Left colon (tissue), 2 donors: ENCODE measurements at regions not wholly inside any gene's neighbourhood (a gene's known extent, or its start where the extent isn't known, plus 50 kb on each side); places are given as distances from the start of the nearest gene placed in this dataset.
"Not testable (repeated sequence)": the region's sequence is repeated elsewhere in the genome, so short reads cannot be mapped to it uniquely, and the experiment has no call there.

ENCODE experiments used
- ATAC-seq: fragments of 200-7000 bp; cut with Tn5 transposase; one replicate; pipeline ENCODE4 v1.9.1; 2020; ENCODE audit warnings: mild to moderate bottlenecking, moderate library complexity
- DNase-seq, 2 donors: peaks; one replicate each; pipeline ENCODE4 v3.0.0-alpha.2; 2020
- intact Hi-C, 2 donors: fragments of 100-400 bp; cut with DNase I in 1 of 2; cut with micrococcal nuclease in 1 of 2; formaldehyde crosslinking; loops; one replicate each; pipeline versions ENCODE4 v1.11.2 to v1.14.0; 2022; cut with DNase I, micrococcal nuclease
- donor health status: DM: no; HTN: no; CAD: no.
- donor health status: DM: yes; HTN: yes; CAD: no.

DNA sequence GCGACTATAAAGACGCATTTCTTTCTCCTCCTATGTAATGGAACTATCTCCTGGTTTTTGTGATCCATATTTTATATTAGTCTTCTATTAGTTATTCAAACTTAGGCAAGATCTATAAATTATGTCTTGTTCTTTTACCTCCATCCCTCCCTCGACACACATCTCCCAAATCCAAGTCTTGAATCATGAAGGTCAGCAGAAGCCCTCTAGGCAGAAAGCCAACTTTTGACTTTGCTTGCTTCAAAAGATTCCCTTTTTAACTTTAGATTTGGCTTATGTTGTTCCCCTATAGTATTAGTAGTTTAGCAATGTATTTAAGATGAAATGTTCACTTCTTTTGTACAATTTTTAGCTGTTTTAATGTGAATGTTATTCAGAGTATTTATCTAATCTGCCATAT is 689.8 kb downstream of the SLC6A15 start:
- ATAC-seq: no peak
- intact Hi-C loops: no loop called here
- no peak for DNase-seq

GRCh38 chr12:84218406-84218805 is 694.2 kb downstream of the SLC6A15 start:
- no peak for DNase-seq
- intact Hi-C loops: no loop called here
- ATAC-seq: no peak

- intact Hi-C loops: no loop called here
- no peak for ATAC-seq
- DNase-seq: no peak
Observed at GRCh38 chr12:84201976-84202375, 710.6 kb downstream of the SLC6A15 start.

DNA sequence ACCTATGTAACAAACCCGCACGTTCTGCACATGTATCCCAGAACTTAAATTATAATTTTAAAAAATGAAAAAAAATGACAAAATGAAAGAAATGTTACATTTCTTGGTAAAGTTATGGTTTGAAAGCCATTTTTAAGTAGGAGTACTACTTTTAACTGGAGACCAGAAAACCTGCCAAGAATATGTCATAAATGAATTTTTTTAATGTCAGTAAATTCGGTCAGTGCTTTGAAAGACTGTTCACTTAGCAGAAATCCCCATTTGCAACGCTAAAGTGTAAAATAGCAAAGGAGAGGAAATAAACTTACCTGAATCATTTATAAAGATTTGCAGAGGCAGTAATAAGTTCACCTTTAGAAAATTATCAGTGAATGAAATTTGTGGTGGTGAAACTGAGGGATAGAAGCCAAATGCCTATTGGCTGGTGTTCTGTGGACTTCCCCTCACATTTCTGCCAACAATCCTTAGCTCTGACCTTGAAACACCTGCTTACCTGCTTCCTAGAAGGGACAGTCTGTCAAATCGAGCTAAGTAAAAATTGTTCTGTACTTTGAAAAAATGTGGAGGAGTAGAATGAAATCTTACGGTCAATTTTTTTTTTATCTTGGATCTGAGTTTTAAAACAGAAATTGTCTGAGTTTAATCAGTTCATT is 714.2 kb downstream of the SLC6A15 start:
- intact Hi-C loops: no loop called here
- ATAC-seq (no peak), DNase-seq (no peak)

GRCh38 chr12:84191779-84192178 is 720.8 kb downstream of the SLC6A15 start:
- intact Hi-C loops: no loop called here
- ATAC-seq (no peak), DNase-seq (no peak)

DNA sequence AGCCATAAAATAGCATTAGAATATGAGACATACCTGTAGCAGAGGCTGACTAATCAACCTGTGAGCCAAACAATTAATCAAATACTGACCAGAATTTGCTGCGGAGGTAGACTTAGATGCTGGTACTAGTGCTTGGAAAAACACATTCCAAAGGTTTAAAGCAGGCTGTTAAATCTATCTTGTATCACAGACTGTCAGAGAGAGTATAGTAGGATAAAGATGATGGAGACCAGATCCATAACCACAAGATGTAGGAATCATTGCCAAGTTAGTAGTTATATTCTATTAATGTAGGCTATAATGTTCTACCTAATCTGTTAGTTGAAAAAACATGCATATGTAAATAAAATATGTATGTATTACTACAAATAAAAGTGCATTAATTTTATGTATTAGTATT is 726.2 kb downstream of the SLC6A15 start:
- intact Hi-C loops: no loop called here
- DNase-seq (no peak), ATAC-seq (no peak)

- intact Hi-C loops: no loop called here
- no peak for DNase-seq
- no peak for ATAC-seq
Observed at GRCh38 chr12:84183576-84183975, 729.0 kb downstream of the SLC6A15 start.

DNA sequence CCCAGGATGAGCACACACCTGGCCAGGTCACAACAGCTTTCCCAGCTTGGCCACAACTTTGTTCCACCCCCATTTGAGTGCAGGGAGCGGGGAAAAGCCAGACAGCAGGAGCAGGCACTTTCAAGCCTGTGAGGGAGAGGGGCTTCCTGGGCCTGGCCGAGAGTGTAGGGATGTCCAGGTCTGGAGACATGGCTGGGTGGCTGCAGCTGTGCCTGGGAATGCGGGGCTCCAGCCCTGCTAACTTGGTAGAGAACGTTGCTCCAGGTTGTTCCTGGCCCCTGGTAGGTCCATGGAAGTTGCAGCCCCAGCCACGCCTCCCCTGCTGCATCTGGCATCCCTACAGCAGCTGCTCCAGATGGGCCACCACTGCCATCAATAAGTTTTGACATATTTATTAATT is 738.5 kb downstream of the SLC6A15 start:
- DNase-seq (no peak), ATAC-seq (no peak)
- intact Hi-C loops: no loop called here

DNA sequence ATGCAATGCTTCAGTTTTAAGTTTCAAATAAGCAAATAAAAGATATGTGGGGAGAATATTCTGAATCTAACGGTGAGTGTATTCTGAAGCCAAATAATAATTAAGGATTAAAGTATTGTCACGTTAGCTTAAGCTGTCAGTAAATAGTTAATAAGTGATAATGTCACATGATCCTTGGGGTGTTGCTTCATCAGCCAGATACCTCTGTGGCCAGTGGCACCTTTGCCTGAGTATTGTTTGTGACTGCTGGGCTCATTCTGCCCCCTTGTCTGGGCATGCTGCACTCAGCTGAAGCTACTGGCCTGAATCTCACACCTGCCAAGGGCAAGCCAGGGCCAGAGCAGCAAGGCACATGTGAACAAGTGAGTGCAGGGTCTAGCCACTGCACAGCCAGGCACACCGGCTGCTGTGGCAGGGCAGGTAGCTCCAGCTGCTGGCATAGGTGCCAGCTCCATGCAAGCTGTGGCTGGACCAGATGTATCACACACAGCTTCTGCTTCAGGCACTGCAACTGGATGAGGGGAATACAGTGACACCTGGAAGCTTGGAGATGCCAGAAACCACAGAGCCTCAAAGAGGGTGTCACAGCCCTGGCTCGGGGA is 739.7 kb downstream of the SLC6A15 start:
- DNase-seq (no peak), ATAC-seq (no peak)
- intact Hi-C loops: no loop called here

- no peak for DNase-seq
- ATAC-seq: no peak
- intact Hi-C loops: no loop called here
Observed at GRCh38 chr12:84166812-84167211, 745.8 kb downstream of the SLC6A15 start.

DNA sequence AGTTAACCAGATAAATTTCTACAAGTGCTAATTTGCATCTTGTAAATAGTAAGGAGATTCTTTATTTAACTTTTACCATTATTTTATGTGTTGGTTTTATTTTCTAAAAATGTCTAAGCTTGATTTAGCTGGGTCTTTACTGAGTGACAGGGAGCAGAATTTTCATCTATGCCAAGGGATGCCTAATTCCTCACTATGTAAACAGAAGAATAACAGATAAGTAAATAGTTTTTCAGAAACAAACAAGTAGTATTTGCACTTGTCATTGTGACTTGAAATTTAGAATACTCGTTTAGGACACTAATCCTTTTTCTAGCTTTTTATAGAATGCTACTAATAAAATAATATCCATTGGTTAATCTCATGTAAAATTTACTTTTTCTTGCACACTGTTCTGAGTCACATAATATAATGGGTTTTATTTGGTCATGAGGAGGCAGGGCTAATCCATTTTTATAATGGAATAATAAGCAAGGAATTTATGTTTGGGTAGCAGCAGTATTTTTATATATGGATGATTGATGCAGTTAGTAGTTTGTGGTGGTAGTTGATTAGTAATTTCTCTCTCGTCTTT is 746.5 kb downstream of the SLC6A15 start:
- ATAC-seq: no peak
- intact Hi-C loops: no loop called here
- no peak for DNase-seq

DNA sequence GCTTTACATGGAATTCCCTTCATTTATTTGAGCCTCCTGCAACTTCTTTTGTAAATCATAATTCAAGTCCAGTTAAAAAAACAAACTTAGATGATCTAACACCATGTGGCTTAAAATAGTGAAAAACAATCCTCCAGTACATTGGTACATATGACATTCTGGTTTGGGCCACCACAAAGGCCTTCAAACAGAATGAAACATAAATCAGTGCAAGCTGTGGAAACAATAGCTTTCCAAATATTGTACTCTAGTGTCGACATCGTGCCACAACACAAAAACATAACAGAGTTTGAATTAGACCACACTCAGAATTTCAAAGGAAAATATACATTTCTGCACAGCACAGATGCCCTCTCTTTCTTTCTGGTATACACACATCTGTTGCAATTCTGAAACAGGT is 751.3 kb downstream of the SLC6A15 start:
- ATAC-seq: no peak

GRCh38 chr12:84159260-84159659 is 753.3 kb downstream of the SLC6A15 start:
- DNase-seq: no peak
- ATAC-seq: no peak
- intact Hi-C loops: no loop called here

More for the DNA sequence above, 751.3 kb downstream of the SLC6A15 start:
- no peak for DNase-seq
- intact Hi-C loops: no loop called here

GRCh38 chr12:84157170-84157569 is 755.4 kb downstream of the SLC6A15 start:
- DNase-seq: no peak
- ATAC-seq: no peak
- intact Hi-C loops: no loop called here

GRCh38 chr12:84154991-84155930 is 757.3 kb downstream of the SLC6A15 start:
- intact Hi-C loops, DNase-seq, ATAC-seq: not testable (repeated sequence)

GRCh38 chr12:84154439-84154990 is 758.1 kb downstream of the SLC6A15 start:
- DNase-seq, intact Hi-C loops, ATAC-seq: not testable (repeated sequence)

GRCh38 chr12:84150201-84150600 is 762.4 kb downstream of the SLC6A15 start:
- intact Hi-C loops: no loop called here
- DNase-seq (no peak), ATAC-seq (no peak)

GRCh38 chr12:84148335-84148734 is 764.3 kb downstream of the SLC6A15 start:
- no peak for ATAC-seq
- DNase-seq: no peak
- intact Hi-C loops: no loop called here

GRCh38 chr12:84136862-84137367 is 775.7 kb downstream of the SLC6A15 start:
- DNase-seq: no peak
- no peak for ATAC-seq
- intact Hi-C loops: no loop called here
